Smooth muscle cell (in vitro differentiated cells): ENCODE measurements at regions not wholly inside any gene's neighbourhood (a gene's known extent, or its start where the extent isn't known, plus 50 kb on each side); places are given as distances from the start of the nearest gene placed in this dataset.

Experiments used
- DNase-seq: peaks from one replicate; lab custom pipeline; 2025; ENCODE audit not compliant: unreplicated experiment; lab: John Stamatoyannopoulos, UW
- H2AFZ ChIP-seq: fragments of 200-600 bp; sonication (generic); 2 replicates; pipeline ENCODE4 v1.6.0; 2016; ENCODE audit warnings: antibody characterized with exemption, low read depth, mild to moderate bottlenecking
- H3F3A ChIP-seq: fragments of 200-600 bp; sonication (generic); 2 replicates; pipeline ENCODE4 v1.6.0; 2017; ENCODE audit warnings: antibody characterized with exemption, low read depth
- H3K27ac ChIP-seq: fragments of 200-600 bp; sonication (generic); 2 replicates; pipeline ENCODE4 v1.5.1; 2016; ENCODE audit warnings: low read depth, mild to moderate bottlenecking
- H3K27me3 ChIP-seq: fragments of 200-600 bp; sonication (generic); 2 replicates; pipeline ENCODE4 v1.6.1; 2016; ENCODE audit warnings: low read depth, mild to moderate bottlenecking
- H3K36me3 ChIP-seq: fragments of 200-600 bp; sonication (generic); 2 replicates; pipeline ENCODE4 v1.5.1; 2016; ENCODE audit warnings: low read depth
- H3K4me1 ChIP-seq: fragments of 200-600 bp; sonication (generic); 2 replicates; pipeline ENCODE4 v1.5.1; 2016; ENCODE audit warnings: low read depth
- H3K4me2 ChIP-seq: fragments of 200-600 bp; sonication (generic); 2 replicates; pipeline ENCODE4 v1.6.0; 2016; ENCODE audit warnings: mild to moderate bottlenecking
- H3K4me3 ChIP-seq: fragments of 200-600 bp; sonication (generic); 2 replicates; pipeline ENCODE4 v1.5.1; 2016; ENCODE audit warnings: mild to moderate bottlenecking
- H3K79me2 ChIP-seq: fragments of 200-600 bp; sonication (generic); 2 replicates; pipeline ENCODE4 v1.6.0; 2016; ENCODE audit warnings: low read depth, mild to moderate bottlenecking
- H3K9ac ChIP-seq: fragments of 200-600 bp; sonication (generic); 2 replicates; pipeline ENCODE4 v1.6.0; 2016; ENCODE audit warnings: low read depth
- H3K9me3 ChIP-seq: fragments of 200-600 bp; sonication (generic); replicated peaks from 2 replicates; pipeline ENCODE4 v1.5.1; 2016; ENCODE audit warnings: low read depth
- H4K20me1 ChIP-seq: fragments of 200-600 bp; sonication (generic); 2 replicates; pipeline ENCODE4 v1.6.0; 2016; ENCODE audit warnings: low read depth
- CTCF ChIP-seq: fragments of 200-600 bp; sonication (generic); IDR thresholded peaks from 2 replicates; pipeline ENCODE4 v1.5.1; 2017; ENCODE audit warnings: borderline replicate concordance, mild to moderate bottlenecking, antibody characterized with exemption; ENCODE audit not compliant: insufficient read depth, poor library complexity, severe bottlenecking
- WGBS: methylation state at CpG from one replicate; pipeline ENCODE4 v1.1.7; 2016; ENCODE audit warnings: low lambda C conversion rate; 5-methylcytosine and 5-hydroxymethylcytosine counted together

DNA sequence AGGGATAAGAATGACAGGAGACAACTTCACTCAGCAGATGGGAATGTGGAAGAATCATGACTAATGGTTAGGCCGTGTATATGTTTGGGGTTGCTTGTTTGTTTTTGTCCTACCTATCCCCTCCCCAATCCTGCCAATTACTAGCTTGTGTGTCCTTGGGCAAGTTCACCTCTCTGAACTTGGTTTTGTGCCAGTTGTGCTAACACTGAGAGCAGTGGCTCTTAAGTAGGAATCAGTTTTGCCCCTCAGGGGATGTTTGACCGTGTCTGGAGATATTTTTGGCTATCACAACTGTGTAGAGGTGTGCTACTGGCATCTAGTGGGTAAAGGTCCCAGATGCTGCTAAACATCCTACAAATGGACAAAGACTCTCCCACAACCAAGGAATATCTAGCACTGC, 287.0 kb downstream of the DMRT2 start:
- no peak overlapping the region for H3K4me2 ChIP-seq
- TF ChIP-seq CTCF = no peak
- H3F3A ChIP-seq = no peaks in the 10 kb centered on the region
- no peaks in the 10 kb centered on the region for H3K27me3 ChIP-seq
- DNase-seq = no peak
- no peak overlapping the region for H3K9ac ChIP-seq
- H3K9me3 ChIP-seq = peaks cover 16% of the 10 kb centered on the region
- H3K27ac ChIP-seq = no peak overlapping the region
- WGBS = 57% methylated on average over 2 of the region's 2 CpGs
- no peaks in the 10 kb centered on the region for H3K4me1 ChIP-seq
- no peak overlapping the region for H2AFZ ChIP-seq
- no peaks in the 10 kb centered on the region for H4K20me1 ChIP-seq
- H3K4me3 ChIP-seq = no peak overlapping the region
- no peaks in the 10 kb centered on the region for H3K79me2 ChIP-seq
- H3K36me3 ChIP-seq = no peaks in the 10 kb centered on the region

- Histone ChIP-seq H3K36me3 (no peaks in the 10 kb centered on the region), H3K4me1 (no peaks in the 10 kb centered on the region), H4K20me1 (no peaks in the 10 kb centered on the region), H3K79me2 (no peaks in the 10 kb centered on the region), H3K9ac (no peak overlapping the region), H3K27me3 (no peaks in the 10 kb centered on the region), H3K4me2 (no peak overlapping the region), H3F3A (no peaks in the 10 kb centered on the region), H3K9me3 (peaks cover 16% of the 10 kb centered on the region), H3K4me3 (no peak overlapping the region), H3K27ac (no peak overlapping the region), H2AFZ (no peak overlapping the region)
- DNase-seq = no peak
- no peak for TF ChIP-seq CTCF
Observed at GRCh38 chr9:1340390-1340789, 290.2 kb downstream of the DMRT2 start.

DNA sequence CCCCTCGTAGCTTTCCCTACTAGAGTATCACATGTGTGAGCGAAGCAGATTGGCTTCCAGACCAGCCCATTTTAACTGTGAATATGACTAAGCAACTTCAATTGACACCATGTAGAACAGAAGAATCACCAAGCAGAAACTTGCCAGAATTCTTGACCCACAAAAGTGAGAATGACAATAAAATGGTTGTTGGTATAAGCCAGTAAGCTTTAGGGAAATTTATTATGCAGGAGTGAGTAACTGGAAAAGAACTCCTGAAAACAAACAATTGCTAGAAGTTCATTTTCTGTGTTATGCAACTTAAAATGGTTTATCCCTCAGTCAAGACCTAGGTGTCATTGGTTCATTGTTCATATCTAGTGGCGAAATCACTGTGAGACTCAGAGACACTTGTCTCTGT, 303.1 kb downstream of the DMRT2 start:
- H3F3A ChIP-seq = no peaks in the 10 kb centered on the region
- no peak overlapping the region for H3K4me3 ChIP-seq
- WGBS = 63% methylated on average over 3 of the region's 3 CpGs
- H3K36me3 ChIP-seq = no peaks in the 10 kb centered on the region
- H3K4me1 ChIP-seq = no peaks in the 10 kb centered on the region
- H2AFZ ChIP-seq = no peak overlapping the region
- H3K9ac ChIP-seq = no peak overlapping the region
- H3K9me3 ChIP-seq = peaks cover 6% of the 10 kb centered on the region
- DNase-seq = no peak
- no peak overlapping the region for H3K27ac ChIP-seq
- H3K4me2 ChIP-seq = no peak overlapping the region
- no peaks in the 10 kb centered on the region for H3K27me3 ChIP-seq
- H4K20me1 ChIP-seq = no peaks in the 10 kb centered on the region
- TF ChIP-seq CTCF = no peak
- no peaks in the 10 kb centered on the region for H3K79me2 ChIP-seq

- no peak overlapping the region for H3K9ac ChIP-seq
- TF ChIP-seq CTCF = no peak
- no peaks in the 10 kb centered on the region for H3K79me2 ChIP-seq
- H3K4me2 ChIP-seq = no peak overlapping the region
- no peak overlapping the region for H2AFZ ChIP-seq
- no peak overlapping the region for H3K27ac ChIP-seq
- H4K20me1 ChIP-seq = no peaks in the 10 kb centered on the region
- peaks cover 6% of the 10 kb centered on the region for H3K9me3 ChIP-seq
- no peak for DNase-seq
- H3K36me3 ChIP-seq = no peaks in the 10 kb centered on the region
- H3K4me1 ChIP-seq = no peaks in the 10 kb centered on the region
- H3K4me3 ChIP-seq = no peak overlapping the region
- 55% methylated on average over 5 of the region's 5 CpGs for WGBS
- H3F3A ChIP-seq = no peaks in the 10 kb centered on the region
- no peaks in the 10 kb centered on the region for H3K27me3 ChIP-seq
Observed at GRCh38 chr9:1354086-1354485, 303.9 kb downstream of the DMRT2 start.
